SK-N-SH (cell line): ENCODE measurements at regions not wholly inside any gene's neighbourhood (a gene's known extent, or its start where the extent isn't known, plus 50 kb on each side); places are given as distances from the start of the nearest gene placed in this dataset.

Source experiments
- EP300 ChIP-seq, 2 experiments: IDR thresholded peaks; 2 replicates each; pipeline versions ENCODE4 v1.4.0 to v1.6.1; 2012; ENCODE audit warnings: borderline replicate concordance in 1 of 2, low read depth in 1 of 2, low read length in 1 of 2
- GABPA ChIP-seq: IDR thresholded peaks from 2 replicates; pipeline ENCODE4 v1.4.0; 2012; ENCODE audit warnings: low read depth, mild to moderate bottlenecking
- TF ChIP-seq, protein P1 (sequence below): fragments of 200-600 bp; sonication (generic); IDR thresholded peaks from 2 replicates; pipeline ENCODE4 v1.6.1; 2017; ENCODE audit warnings: antibody characterized with exemption, mild to moderate bottlenecking, moderate library complexity

DNA sequence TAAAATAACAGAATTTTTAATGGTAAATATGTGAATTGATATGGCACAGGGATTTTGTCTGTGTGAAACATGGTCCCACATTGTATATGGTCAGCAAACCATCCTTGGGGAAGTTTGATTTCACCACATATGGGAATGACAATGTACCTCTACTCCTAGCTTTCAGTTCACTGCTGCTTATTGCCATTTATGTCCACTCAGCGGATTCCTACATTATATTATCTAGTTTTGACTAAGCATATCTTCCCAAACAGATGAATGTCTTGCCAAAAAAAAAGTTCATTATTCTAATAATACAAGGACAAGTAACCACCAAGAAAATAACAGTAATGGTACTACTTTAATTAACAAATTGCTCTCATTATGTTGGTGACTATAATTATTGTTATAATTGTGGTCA is 1521.6 kb downstream of the MAT2B start:
- TF ChIP-seq GABPA (no peak), EP300 (IDR thresholded peaks at IDR 0.05; ENCODE audit: borderline replicate concordance in 1 of 2, low read depth in 1 of 2, low read length in 1 of 2) (no peak)
- TF ChIP-seq, protein P1, sequence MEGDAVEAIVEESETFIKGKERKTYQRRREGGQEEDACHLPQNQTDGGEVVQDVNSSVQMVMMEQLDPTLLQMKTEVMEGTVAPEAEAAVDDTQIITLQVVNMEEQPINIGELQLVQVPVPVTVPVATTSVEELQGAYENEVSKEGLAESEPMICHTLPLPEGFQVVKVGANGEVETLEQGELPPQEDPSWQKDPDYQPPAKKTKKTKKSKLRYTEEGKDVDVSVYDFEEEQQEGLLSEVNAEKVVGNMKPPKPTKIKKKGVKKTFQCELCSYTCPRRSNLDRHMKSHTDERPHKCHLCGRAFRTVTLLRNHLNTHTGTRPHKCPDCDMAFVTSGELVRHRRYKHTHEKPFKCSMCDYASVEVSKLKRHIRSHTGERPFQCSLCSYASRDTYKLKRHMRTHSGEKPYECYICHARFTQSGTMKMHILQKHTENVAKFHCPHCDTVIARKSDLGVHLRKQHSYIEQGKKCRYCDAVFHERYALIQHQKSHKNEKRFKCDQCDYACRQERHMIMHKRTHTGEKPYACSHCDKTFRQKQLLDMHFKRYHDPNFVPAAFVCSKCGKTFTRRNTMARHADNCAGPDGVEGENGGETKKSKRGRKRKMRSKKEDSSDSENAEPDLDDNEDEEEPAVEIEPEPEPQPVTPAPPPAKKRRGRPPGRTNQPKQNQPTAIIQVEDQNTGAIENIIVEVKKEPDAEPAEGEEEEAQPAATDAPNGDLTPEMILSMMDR = no peak
